NCI-H446 (cell line): ENCODE measurements at regions not wholly inside any gene's neighbourhood (a gene's known extent, or its start where the extent isn't known, plus 50 kb on each side); places are given as distances from the start of the nearest gene placed in this dataset.

Experiments
- DNase-seq, 2 experiments: peaks; one replicate each; lab custom pipeline; 2025; lab: John Stamatoyannopoulos, UW

GRCh38 chr19:30171138-30171635 lies 201.0 kb upstream of the ZNF536 start:
- no peak for DNase-seq

- DNase-seq: no peak
Observed at GRCh38 chr19:30171795-30172612, 200.2 kb upstream of the ZNF536 start.

GRCh38 chr19:30172613-30173242 lies 199.5 kb upstream of the ZNF536 start:
- DNase-seq: no peak

GRCh38 chr19:30173593-30174356 lies 198.4 kb upstream of the ZNF536 start:
- DNase-seq: no peak

GRCh38 chr19:30174357-30174645 lies 197.9 kb upstream of the ZNF536 start:
- no peak for DNase-seq

GRCh38 chr19:30174791-30175190 lies 197.4 kb upstream of the ZNF536 start:
- no peak for DNase-seq

GRCh38 chr19:30175987-30176386 lies 196.2 kb upstream of the ZNF536 start:
- DNase-seq: no peak

- DNase-seq: no peak
Observed at GRCh38 chr19:30178721-30179402, 193.3 kb upstream of the ZNF536 start.

- DNase-seq: no peak
Observed at GRCh38 chr19:30180691-30181090, 191.5 kb upstream of the ZNF536 start.

- DNase-seq: no peak
Observed at GRCh38 chr19:30183807-30184490, 188.2 kb upstream of the ZNF536 start.

- DNase-seq: no peak
Observed at GRCh38 chr19:30202060-30202600, 170.1 kb upstream of the ZNF536 start.

GRCh38 chr19:30204721-30205120 lies 167.5 kb upstream of the ZNF536 start:
- no peak for DNase-seq

GRCh38 chr19:30206187-30206586 lies 166.0 kb upstream of the ZNF536 start:
- DNase-seq: no peak

GRCh38 chr19:30207357-30207756 lies 164.8 kb upstream of the ZNF536 start:
- no peak for DNase-seq

GRCh38 chr19:30208436-30209060 lies 163.6 kb upstream of the ZNF536 start:
- DNase-seq: no peak

- DNase-seq: no peak
Observed at GRCh38 chr19:30209617-30210600, 162.3 kb upstream of the ZNF536 start.

GRCh38 chr19:30212574-30212973 lies 159.6 kb upstream of the ZNF536 start:
- no peak for DNase-seq

- DNase-seq: no peak
Observed at GRCh38 chr19:30214651-30215051, 157.5 kb upstream of the ZNF536 start.

GRCh38 chr19:30215248-30215647 lies 156.9 kb upstream of the ZNF536 start:
- no peak for DNase-seq

- no peak for DNase-seq
Observed at GRCh38 chr19:30216453-30216852, 155.7 kb upstream of the ZNF536 start.
